HepG2 (cell line): ENCODE measurements at regions not wholly inside any gene's neighbourhood (a gene's known extent, or its start where the extent isn't known, plus 50 kb on each side); places are given as distances from the start of the nearest gene placed in this dataset.

Experiments
- ATAC-seq: fragments of 200-7000 bp; cut with Tn5 transposase; 3 replicates; pipeline ENCODE4 v1.9.1; 2020; ENCODE audit warnings: mild to moderate bottlenecking, moderate library complexity
- BruUV-seq: library from RNA; stranded (reverse); fragments of 400-500 nt; replicated peaks from 2 replicates; lab custom pipeline; 2021; lab: Mats Ljungman, UMichigan
- CTCF ChIA-PET: fragments of 300-600 bp; formaldehyde crosslinking; extraction: SDS; loops from one replicate; lab custom pipeline; 2021; ENCODE audit warnings: low total read pairs, inconsistent platforms, low intra/inter-chr PET ratio; lab: Yijun Ruan, JAX
- POLR2A ChIA-PET: fragments of 350-600 bp; sonication (Branson Sonifier 250); formaldehyde crosslinking; loops from one replicate; lab custom pipeline; 2020; ENCODE audit warnings: antibody characterized with exemption, inconsistent platforms; lab: Yijun Ruan, JAX
- DNase-seq: peaks from one replicate; pipeline ENCODE4 v3.0.0-alpha.2; 2015; ENCODE audit warnings: low spot score
- FAIRE-seq: peaks from 3 replicates; lab custom pipeline; 2011; peaks lifted over from hg19 to GRCh38; lab: Jason Lieb, UNC
- H2AFZ ChIP-seq: one replicate; pipeline ENCODE4 v1.6.1; 2011; ENCODE audit warnings: low read length, inconsistent platforms
- H3K27ac ChIP-seq: fragments of 300-600 bp; 3 replicates; pipeline ENCODE4 v1.8.0; 2011; ENCODE audit warnings: mixed run types, mild to moderate bottlenecking, mixed read lengths, low read length, inconsistent platforms; ENCODE audit not compliant: insufficient read depth; ENCODE audit errors: extremely low read length
- H3K27me3 ChIP-seq, 2 experiments: fragments of 200-600 bp in 1 of 2; 2 replicates in 1 of 2; 3 replicates in 1 of 2; pipeline versions ENCODE4 v1.6.0 to v1.8.0; 2011; ENCODE audit warnings: low read length in 2 of 2, mild to moderate bottlenecking in 2 of 2, moderate library complexity in 2 of 2, inconsistent platforms in 1 of 2; ENCODE audit not compliant: insufficient read depth in 2 of 2, control insufficient read depth in 1 of 2
- H3K36me3 ChIP-seq, 2 experiments: fragments of 200-600 bp in 1 of 2; replicated peaks in 1 of 2; 2 replicates in 1 of 2; 3 replicates in 1 of 2; pipeline versions ENCODE4 v1.5.1 to v1.8.0; 2011; ENCODE audit warnings: low read length in 2 of 2, inconsistent platforms in 1 of 2; ENCODE audit not compliant: insufficient read depth in 2 of 2, control insufficient read depth in 1 of 2
- H3K4me1 ChIP-seq: 2 replicates; pipeline ENCODE4 v1.5.1; 2012; ENCODE audit warnings: low read length, inconsistent platforms; ENCODE audit not compliant: insufficient read depth
- H3K4me2 ChIP-seq: 2 replicates; pipeline ENCODE4 v1.6.0; 2011; ENCODE audit warnings: low read depth, low read length, inconsistent platforms
- H3K4me3 ChIP-seq, 3 experiments: fragments of 200-600 bp in 1 of 3; sonication (generic), shearing (Covaris generic) in 1 of 3; replicated peaks in 1 of 3; 2 replicates each; pipeline ENCODE4 v1.5.1; 2011 to 2016; ENCODE audit warnings: low read length in 3 of 3, inconsistent platforms in 2 of 3, low read depth in 2 of 3, mild to moderate bottlenecking in 2 of 3, control low read depth in 1 of 3, mixed read lengths in 1 of 3; ENCODE audit not compliant: insufficient read depth in 1 of 3
- H3K79me2 ChIP-seq: one replicate; pipeline ENCODE4 v1.6.1; 2011; ENCODE audit warnings: low read length, inconsistent platforms; ENCODE audit not compliant: insufficient read depth
- H3K9ac ChIP-seq: 2 replicates; pipeline ENCODE4 v1.6.0; 2011; ENCODE audit warnings: mild to moderate bottlenecking, low read depth, low read length, inconsistent platforms; ENCODE audit not compliant: insufficient read depth
- H3K9me3 ChIP-seq: 2 replicates; pipeline ENCODE4 v1.5.1; 2012; ENCODE audit warnings: mild to moderate bottlenecking, low read length
- H4K20me1 ChIP-seq: 2 replicates; pipeline ENCODE4 v1.6.0; 2011; ENCODE audit warnings: inconsistent platforms, mild to moderate bottlenecking, low read length, moderate library complexity; ENCODE audit not compliant: insufficient read depth
- AKAP8 ChIP-seq: sonication (generic); formaldehyde crosslinking; IDR thresholded peaks from 2 replicates; pipeline ENCODE4 v1.5.1; 2020; ENCODE audit warnings: mild to moderate bottlenecking, missing genetic modification reagents
- CBX1 ChIP-seq: IDR thresholded peaks from one replicate; pipeline ENCODE4 v1.6.1; 2016; ENCODE audit warnings: antibody characterized with exemption, low read depth
- CCAR2 ChIP-seq: fragments of 200-400 bp; formaldehyde crosslinking; optimal IDR thresholded peaks from 2 replicates; pipeline ENCODE3; 2018; ENCODE audit warnings: low read depth, mild to moderate bottlenecking, low read length, moderate library complexity
- HIVEP1 ChIP-seq: sonication (generic); formaldehyde crosslinking; IDR thresholded peaks from 2 replicates; pipeline ENCODE4 v1.4.0; 2020; ENCODE audit warnings: mild to moderate bottlenecking, missing genetic modification reagents
- MED8 ChIP-seq: sonication (generic); formaldehyde crosslinking; IDR thresholded peaks from 2 replicates; pipeline ENCODE4 v1.8.1; 2023; ENCODE audit warnings: mild to moderate bottlenecking, missing genetic modification reagents; ENCODE audit not compliant: insufficient replicate concordance
- WIZ ChIP-seq: sonication (generic); formaldehyde crosslinking; IDR thresholded peaks from 2 replicates; pipeline ENCODE4 v1.5.1; 2020; ENCODE audit warnings: mild to moderate bottlenecking, missing genetic modification reagents
- ZNF30 ChIP-seq: sonication (generic); formaldehyde crosslinking; IDR thresholded peaks from 2 replicates; pipeline ENCODE4 v1.5.0; 2020; ENCODE audit warnings: mild to moderate bottlenecking, missing genetic modification reagents
- ZNF562 ChIP-seq: sonication (generic); formaldehyde crosslinking; IDR thresholded peaks from 2 replicates; pipeline ENCODE4 v1.8.0; 2022; ENCODE audit warnings: missing genetic modification reagents, borderline replicate concordance
- ZNF598 ChIP-seq: sonication (generic); formaldehyde crosslinking; IDR thresholded peaks from 2 replicates; pipeline ENCODE4 v1.5.1; 2020; ENCODE audit warnings: mild to moderate bottlenecking, missing genetic modification reagents, borderline replicate concordance
- ZNF83 ChIP-seq: sonication (generic); formaldehyde crosslinking; IDR thresholded peaks from 2 replicates; pipeline ENCODE4 v1.4.0; 2020; ENCODE audit warnings: missing genetic modification reagents, mild to moderate bottlenecking, borderline replicate concordance
- WGBS: methylation state at CpG from one replicate; pipeline ENCODE4 v1.1.6; 2017; ENCODE audit warnings: low lambda C conversion rate; 5-methylcytosine and 5-hydroxymethylcytosine counted together
- in situ Hi-C: cut with HindIII; loops from 2 replicates; pipeline ENCODE4 v1.10.0; 2017; ENCODE audit warnings: low pct_unique_long_range_greater_than_20kb; ENCODE audit not compliant: extremely low pct_ligation_motif_present
- intact Hi-C: fragments of 100-400 bp; cut with micrococcal nuclease; formaldehyde crosslinking; loops from one replicate; pipeline ENCODE4 v1.10.0; 2022; ENCODE audit not compliant: unreplicated experiment
- TF ChIP-seq, protein P1 (sequence below): sonication (generic); formaldehyde crosslinking; IDR thresholded peaks from 2 replicates; pipeline ENCODE4 v1.4.0; 2020; ENCODE audit warnings: missing genetic modification reagents, borderline replicate concordance
- TF ChIP-seq, protein P2 (sequence below): conservative IDR thresholded peaks from 2 replicates; pipeline ENCODE4 v1.6.1; 2018; ENCODE audit warnings: missing genetic modification reagents
- TF ChIP-seq, protein P3 (sequence below): sonication (generic); formaldehyde crosslinking; IDR thresholded peaks from 2 replicates; pipeline ENCODE4 v1.5.1; 2020; ENCODE audit warnings: missing genetic modification reagents, mild to moderate bottlenecking, borderline replicate concordance
- TF ChIP-seq, protein P4 (sequence below): sonication (generic); formaldehyde crosslinking; IDR thresholded peaks from 2 replicates; pipeline ENCODE4 v1.5.1; 2020; ENCODE audit warnings: mild to moderate bottlenecking, missing genetic modification reagents, moderate library complexity

DNA sequence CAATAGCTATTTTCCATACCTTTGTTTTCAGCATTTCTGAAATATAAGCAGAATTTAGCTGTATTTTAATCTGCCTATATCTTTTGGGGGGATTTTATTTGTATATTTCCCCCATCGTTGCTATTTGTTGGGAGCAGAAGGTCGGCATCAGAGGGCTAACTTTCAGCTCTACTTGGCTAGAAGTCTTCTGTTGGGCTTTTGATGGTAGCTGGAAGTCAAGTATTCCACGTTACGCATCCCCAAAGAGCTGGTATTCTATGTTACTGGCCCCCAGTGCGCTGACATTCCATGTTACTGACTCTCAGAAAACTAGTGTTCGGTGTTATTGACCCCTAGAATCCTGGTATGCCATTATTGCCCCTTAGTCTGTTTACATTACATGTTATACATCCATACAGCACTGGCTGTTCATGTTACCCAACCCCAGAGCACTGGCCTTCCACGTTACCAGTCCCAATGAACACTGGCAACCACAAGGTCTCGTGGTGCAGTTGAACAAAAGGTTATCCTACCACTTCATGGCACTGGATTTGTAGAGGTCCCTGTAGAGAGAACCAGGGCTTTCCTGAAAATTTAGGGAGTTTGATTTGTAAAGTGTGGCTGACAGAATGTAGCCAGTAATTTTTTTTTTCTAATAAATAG, 278.1 kb upstream of the CD180 start (continued):
- TF ChIP-seq, protein P1, sequence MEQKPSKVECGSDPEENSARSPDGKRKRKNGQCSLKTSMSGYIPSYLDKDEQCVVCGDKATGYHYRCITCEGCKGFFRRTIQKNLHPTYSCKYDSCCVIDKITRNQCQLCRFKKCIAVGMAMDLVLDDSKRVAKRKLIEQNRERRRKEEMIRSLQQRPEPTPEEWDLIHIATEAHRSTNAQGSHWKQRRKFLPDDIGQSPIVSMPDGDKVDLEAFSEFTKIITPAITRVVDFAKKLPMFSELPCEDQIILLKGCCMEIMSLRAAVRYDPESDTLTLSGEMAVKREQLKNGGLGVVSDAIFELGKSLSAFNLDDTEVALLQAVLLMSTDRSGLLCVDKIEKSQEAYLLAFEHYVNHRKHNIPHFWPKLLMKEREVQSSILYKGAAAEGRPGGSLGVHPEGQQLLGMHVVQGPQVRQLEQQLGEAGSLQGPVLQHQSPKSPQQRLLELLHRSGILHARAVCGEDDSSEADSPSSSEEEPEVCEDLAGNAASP (CRISPR knock-in tag) = no peak
- no peak for TF ChIP-seq ZNF83

DNA sequence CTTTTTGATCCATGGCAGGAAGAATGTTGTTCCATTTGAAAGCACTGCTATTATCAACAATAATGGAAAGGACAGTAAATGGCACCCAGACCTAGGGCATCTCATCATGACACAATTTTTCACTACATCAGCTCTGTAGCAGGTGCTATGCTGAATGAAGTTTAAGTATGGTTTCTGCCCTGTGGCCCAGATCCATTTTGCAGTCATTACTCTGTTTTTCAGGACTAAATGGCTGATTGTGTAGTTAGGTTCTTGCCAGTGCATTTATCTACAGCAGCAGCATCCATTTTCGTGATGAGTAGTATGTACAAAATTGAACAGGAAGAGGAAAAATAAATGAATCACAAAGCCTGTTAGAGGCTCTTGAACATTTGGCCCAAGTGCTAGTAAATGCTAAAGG, 270.5 kb upstream of the CD180 start:
- Histone ChIP-seq H3K27me3 (no peaks in the 10 kb centered on the region), H3K4me2 (no peak overlapping the region), H3K27ac (no peak overlapping the region), H3K4me3 (no peak overlapping the region), H3K36me3 (no peaks in the 10 kb centered on the region), H3K9ac (no peak overlapping the region), H3K4me1 (no peaks in the 10 kb centered on the region), H2AFZ (no peak overlapping the region), H3K9me3 (no peaks in the 10 kb centered on the region), H3K79me2 (no peaks in the 10 kb centered on the region), H4K20me1 (no peaks in the 10 kb centered on the region)
- POLR2A ChIA-PET = no interaction called here
- FAIRE-seq = no peak
- CTCF ChIA-PET = no interaction called here
- DNase-seq = no peak
- in situ Hi-C loops = no loop called here
- intact Hi-C loops = no loop called here
- BruUV-seq = no TSS peak
- 0% methylated on average over 1 of the region's 1 CpG for WGBS
- no peak for ATAC-seq
- TF ChIP-seq AKAP8 = no peak
- no peak for TF ChIP-seq ZNF598
- TF ChIP-seq ZNF562 = no peak
- TF ChIP-seq, protein P2, sequence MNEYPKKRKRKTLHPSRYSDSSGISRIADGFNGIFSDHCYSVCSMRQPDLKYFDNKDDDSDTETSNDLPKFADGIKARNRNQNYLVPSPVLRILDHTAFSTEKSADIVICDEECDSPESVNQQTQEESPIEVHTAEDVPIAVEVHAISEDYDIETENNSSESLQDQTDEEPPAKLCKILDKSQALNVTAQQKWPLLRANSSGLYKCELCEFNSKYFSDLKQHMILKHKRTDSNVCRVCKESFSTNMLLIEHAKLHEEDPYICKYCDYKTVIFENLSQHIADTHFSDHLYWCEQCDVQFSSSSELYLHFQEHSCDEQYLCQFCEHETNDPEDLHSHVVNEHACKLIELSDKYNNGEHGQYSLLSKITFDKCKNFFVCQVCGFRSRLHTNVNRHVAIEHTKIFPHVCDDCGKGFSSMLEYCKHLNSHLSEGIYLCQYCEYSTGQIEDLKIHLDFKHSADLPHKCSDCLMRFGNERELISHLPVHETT (CRISPR knock-in tag) = no peak
- no peak for TF ChIP-seq ZNF30 (CRISPR knock-in tag)
- no peak for TF ChIP-seq CBX1
- TF ChIP-seq, protein P3, sequence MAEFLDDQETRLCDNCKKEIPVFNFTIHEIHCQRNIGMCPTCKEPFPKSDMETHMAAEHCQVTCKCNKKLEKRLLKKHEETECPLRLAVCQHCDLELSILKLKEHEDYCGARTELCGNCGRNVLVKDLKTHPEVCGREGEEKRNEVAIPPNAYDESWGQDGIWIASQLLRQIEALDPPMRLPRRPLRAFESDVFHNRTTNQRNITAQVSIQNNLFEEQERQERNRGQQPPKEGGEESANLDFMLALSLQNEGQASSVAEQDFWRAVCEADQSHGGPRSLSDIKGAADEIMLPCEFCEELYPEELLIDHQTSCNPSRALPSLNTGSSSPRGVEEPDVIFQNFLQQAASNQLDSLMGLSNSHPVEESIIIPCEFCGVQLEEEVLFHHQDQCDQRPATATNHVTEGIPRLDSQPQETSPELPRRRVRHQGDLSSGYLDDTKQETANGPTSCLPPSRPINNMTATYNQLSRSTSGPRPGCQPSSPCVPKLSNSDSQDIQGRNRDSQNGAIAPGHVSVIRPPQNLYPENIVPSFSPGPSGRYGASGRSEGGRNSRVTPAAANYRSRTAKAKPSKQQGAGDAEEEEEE = no peak
- TF ChIP-seq, protein P4, sequence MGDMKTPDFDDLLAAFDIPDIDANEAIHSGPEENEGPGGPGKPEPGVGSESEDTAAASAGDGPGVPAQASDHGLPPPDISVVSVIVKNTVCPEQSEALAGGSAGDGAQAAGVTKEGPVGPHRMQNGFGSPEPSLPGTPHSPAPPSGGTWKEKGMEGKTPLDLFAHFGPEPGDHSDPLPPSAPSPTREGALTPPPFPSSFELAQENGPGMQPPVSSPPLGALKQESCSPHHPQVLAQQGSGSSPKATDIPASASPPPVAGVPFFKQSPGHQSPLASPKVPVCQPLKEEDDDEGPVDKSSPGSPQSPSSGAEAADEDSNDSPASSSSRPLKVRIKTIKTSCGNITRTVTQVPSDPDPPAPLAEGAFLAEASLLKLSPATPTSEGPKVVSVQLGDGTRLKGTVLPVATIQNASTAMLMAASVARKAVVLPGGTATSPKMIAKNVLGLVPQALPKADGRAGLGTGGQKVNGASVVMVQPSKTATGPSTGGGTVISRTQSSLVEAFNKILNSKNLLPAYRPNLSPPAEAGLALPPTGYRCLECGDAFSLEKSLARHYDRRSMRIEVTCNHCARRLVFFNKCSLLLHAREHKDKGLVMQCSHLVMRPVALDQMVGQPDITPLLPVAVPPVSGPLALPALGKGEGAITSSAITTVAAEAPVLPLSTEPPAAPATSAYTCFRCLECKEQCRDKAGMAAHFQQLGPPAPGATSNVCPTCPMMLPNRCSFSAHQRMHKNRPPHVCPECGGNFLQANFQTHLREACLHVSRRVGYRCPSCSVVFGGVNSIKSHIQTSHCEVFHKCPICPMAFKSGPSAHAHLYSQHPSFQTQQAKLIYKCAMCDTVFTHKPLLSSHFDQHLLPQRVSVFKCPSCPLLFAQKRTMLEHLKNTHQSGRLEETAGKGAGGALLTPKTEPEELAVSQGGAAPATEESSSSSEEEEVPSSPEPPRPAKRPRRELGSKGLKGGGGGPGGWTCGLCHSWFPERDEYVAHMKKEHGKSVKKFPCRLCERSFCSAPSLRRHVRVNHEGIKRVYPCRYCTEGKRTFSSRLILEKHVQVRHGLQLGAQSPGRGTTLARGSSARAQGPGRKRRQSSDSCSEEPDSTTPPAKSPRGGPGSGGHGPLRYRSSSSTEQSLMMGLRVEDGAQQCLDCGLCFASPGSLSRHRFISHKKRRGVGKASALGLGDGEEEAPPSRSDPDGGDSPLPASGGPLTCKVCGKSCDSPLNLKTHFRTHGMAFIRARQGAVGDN (CRISPR knock-in tag) = no peak
- TF ChIP-seq WIZ (CRISPR knock-in tag) = no peak
- TF ChIP-seq MED8 (CRISPR knock-in tag) = no peak
- no peak for TF ChIP-seq HIVEP1
- TF ChIP-seq CCAR2 = no peak
